Large intestine (tissue), 3 donors: ENCODE measurements at regions not wholly inside any gene's neighbourhood (a gene's known extent, or its start where the extent isn't known, plus 50 kb on each side); places are given as distances from the start of the nearest gene placed in this dataset.
"Not testable (repeated sequence)": the region's sequence is repeated elsewhere in the genome, so short reads cannot be mapped to it uniquely, and the experiment has no call there.

Source experiments
- DNase-seq, 2 donors: peaks; one replicate each; pipeline versions ENCODE4 v3.0.0 to v3.0.0-alpha.2; 2013
- H3K27ac ChIP-seq: one replicate; pipeline ENCODE4 v1.5.1; 2013; ENCODE audit warnings: low read length
- H3K27me3 ChIP-seq: 2 replicates; pipeline ENCODE4 v1.6.1; 2013; ENCODE audit warnings: low read length; ENCODE audit not compliant: control insufficient read depth, insufficient read depth
- H3K36me3 ChIP-seq: 2 replicates; pipeline ENCODE4 v1.6.1; 2013; ENCODE audit warnings: low read length; ENCODE audit not compliant: control insufficient read depth, insufficient read depth
- H3K4me1 ChIP-seq: one replicate; pipeline ENCODE4 v1.6.1; 2013; ENCODE audit warnings: low read length; ENCODE audit not compliant: control insufficient read depth, insufficient read depth
- H3K4me3 ChIP-seq: one replicate; pipeline ENCODE4 v1.5.1; 2013; ENCODE audit warnings: low read length
- H3K9me3 ChIP-seq: one replicate; pipeline ENCODE4 v1.6.1; 2013; ENCODE audit warnings: mild to moderate bottlenecking, low read depth, low read length, moderate library complexity; ENCODE audit not compliant: control insufficient read depth
- WGBS: methylation state at CpG from one replicate; pipeline ENCODE4 v1.1.5; 2013; ENCODE audit warnings: low lambda C conversion rate; ENCODE audit not compliant: insufficient coverage; 5-methylcytosine and 5-hydroxymethylcytosine counted together

GRCh38 chr7:79619216-79619615, 165.7 kb upstream of the MAGI2 start:
- H3K27me3 ChIP-seq: no peaks in the 10 kb centered on the region
- H3K27ac ChIP-seq: no peak overlapping the region
- no CpG with 5 or more reads among the region's 3 CpGs for WGBS
- no peak overlapping the region for H3K4me3 ChIP-seq
- H3K9me3 ChIP-seq: no peaks in the 10 kb centered on the region
- no peak for DNase-seq
- H3K4me1 ChIP-seq: no peaks in the 10 kb centered on the region
- no peaks in the 10 kb centered on the region for H3K36me3 ChIP-seq

- Histone ChIP-seq H3K9me3 (no peaks in the 10 kb centered on the region), H3K27me3 (no peaks in the 10 kb centered on the region), H3K36me3 (no peaks in the 10 kb centered on the region), H3K4me1 (no peaks in the 10 kb centered on the region), H3K4me3 (no peak overlapping the region), H3K27ac (no peak overlapping the region)
- whole genome bisulfite sequencing: no CpG with 5 or more reads among the region's 10 CpGs
- no peak for DNase-seq
Measured at GRCh38 chr7:79615871-79616640, 162.6 kb upstream of the MAGI2 start.

- no peak for DNase-seq
- Histone ChIP-seq H3K27ac (no peak overlapping the region), H3K4me3 (no peak overlapping the region), H3K27me3 (no peaks in the 10 kb centered on the region), H3K36me3 (no peaks in the 10 kb centered on the region), H3K9me3 (no peaks in the 10 kb centered on the region), H3K4me1 (no peaks in the 10 kb centered on the region)
- WGBS: 100% methylated on average over 1 of the region's 3 CpGs
Measured at GRCh38 chr7:79615466-79615865, 162.0 kb upstream of the MAGI2 start.

GRCh38 chr7:79612903-79613302, 159.4 kb upstream of the MAGI2 start:
- Histone ChIP-seq H3K36me3 (no peaks in the 10 kb centered on the region), H3K4me1 (no peaks in the 10 kb centered on the region), H3K9me3 (no peaks in the 10 kb centered on the region), H3K4me3 (no peak overlapping the region), H3K27me3 (no peaks in the 10 kb centered on the region), H3K27ac (no peak overlapping the region)
- no peak for DNase-seq
- 40% methylated on average over 1 of the region's 3 CpGs for WGBS

GRCh38 chr7:79612022-79612421, 158.6 kb upstream of the MAGI2 start:
- H3K27ac ChIP-seq: no peak overlapping the region
- H3K9me3 ChIP-seq: peaks cover 2% of the 10 kb centered on the region
- no peaks in the 10 kb centered on the region for H3K36me3 ChIP-seq
- DNase-seq: no peak
- 80% methylated on average over 1 of the region's 2 CpGs for WGBS
- H3K4me3 ChIP-seq: no peak overlapping the region
- H3K4me1 ChIP-seq: no peaks in the 10 kb centered on the region
- H3K27me3 ChIP-seq: no peaks in the 10 kb centered on the region

GRCh38 chr7:79610748-79611304, 157.4 kb upstream of the MAGI2 start:
- Histone ChIP-seq H3K4me1 (no peaks in the 10 kb centered on the region), H3K4me3 (no peak overlapping the region), H3K27ac (peak overlapping the region; percentile 34), H3K27me3 (no peaks in the 10 kb centered on the region), H3K9me3 (peaks cover 2% of the 10 kb centered on the region), H3K36me3 (no peaks in the 10 kb centered on the region)
- no CpG with 5 or more reads among the region's 3 CpGs for WGBS
- peak; percentile 48 to 81 for DNase-seq

GRCh38 chr7:79610313-79610712, 156.8 kb upstream of the MAGI2 start:
- Histone ChIP-seq H3K36me3 (no peaks in the 10 kb centered on the region), H3K9me3 (peaks cover 2% of the 10 kb centered on the region), H3K27me3 (no peaks in the 10 kb centered on the region), H3K4me1 (no peaks in the 10 kb centered on the region), H3K4me3 (no peak overlapping the region), H3K27ac (peak overlapping the region; percentile 34)
- WGBS: 100% methylated on average over 1 of the region's 1 CpG
- no peak for DNase-seq

GRCh38 chr7:79608005-79608404, 154.5 kb upstream of the MAGI2 start:
- Histone ChIP-seq H3K36me3 (no peaks in the 10 kb centered on the region), H3K4me1 (no peaks in the 10 kb centered on the region), H3K4me3 (no peak overlapping the region), H3K27ac (no peak overlapping the region), H3K27me3 (no peaks in the 10 kb centered on the region), H3K9me3 (peaks cover 2% of the 10 kb centered on the region)
- 20% methylated on average over 1 of the region's 1 CpG for WGBS
- DNase-seq: peak; percentile 37 to 64

- Histone ChIP-seq H3K9me3 (peaks cover 2% of the 10 kb centered on the region), H3K4me3 (no peak overlapping the region), H3K27ac (no peak overlapping the region), H3K36me3 (no peaks in the 10 kb centered on the region), H3K4me1 (no peaks in the 10 kb centered on the region), H3K27me3 (no peaks in the 10 kb centered on the region)
- no CpG with 5 or more reads among the region's 4 CpGs for WGBS
- DNase-seq: no peak
Measured at GRCh38 chr7:79604841-79605240, 151.4 kb upstream of the MAGI2 start.

- peak in 1 of 2 donors; percentile 35 for DNase-seq
- WGBS: 46% methylated on average over 3 of the region's 3 CpGs
- Histone ChIP-seq H3K27me3 (no peaks in the 10 kb centered on the region), H3K9me3 (no peaks in the 10 kb centered on the region), H3K36me3 (no peaks in the 10 kb centered on the region), H3K4me3 (no peak overlapping the region), H3K27ac (no peak overlapping the region), H3K4me1 (no peaks in the 10 kb centered on the region)
Measured at GRCh38 chr7:79598351-79598750, 144.9 kb upstream of the MAGI2 start.

- not testable (repeated sequence) for H3K4me3 ChIP-seq, DNase-seq, H3K9me3 ChIP-seq, H3K36me3 ChIP-seq, H3K27me3 ChIP-seq, H3K4me1 ChIP-seq, H3K27ac ChIP-seq
- 100% methylated on average over 2 of the region's 5 CpGs for WGBS
Measured at GRCh38 chr7:79594671-79595070, 141.2 kb upstream of the MAGI2 start.
